ENCODE measurements at regions not wholly inside any gene's neighbourhood (a gene's known extent, or its start where the extent isn't known, plus 50 kb on each side); places are given as distances from the start of the nearest gene placed in this dataset.

DNA sequence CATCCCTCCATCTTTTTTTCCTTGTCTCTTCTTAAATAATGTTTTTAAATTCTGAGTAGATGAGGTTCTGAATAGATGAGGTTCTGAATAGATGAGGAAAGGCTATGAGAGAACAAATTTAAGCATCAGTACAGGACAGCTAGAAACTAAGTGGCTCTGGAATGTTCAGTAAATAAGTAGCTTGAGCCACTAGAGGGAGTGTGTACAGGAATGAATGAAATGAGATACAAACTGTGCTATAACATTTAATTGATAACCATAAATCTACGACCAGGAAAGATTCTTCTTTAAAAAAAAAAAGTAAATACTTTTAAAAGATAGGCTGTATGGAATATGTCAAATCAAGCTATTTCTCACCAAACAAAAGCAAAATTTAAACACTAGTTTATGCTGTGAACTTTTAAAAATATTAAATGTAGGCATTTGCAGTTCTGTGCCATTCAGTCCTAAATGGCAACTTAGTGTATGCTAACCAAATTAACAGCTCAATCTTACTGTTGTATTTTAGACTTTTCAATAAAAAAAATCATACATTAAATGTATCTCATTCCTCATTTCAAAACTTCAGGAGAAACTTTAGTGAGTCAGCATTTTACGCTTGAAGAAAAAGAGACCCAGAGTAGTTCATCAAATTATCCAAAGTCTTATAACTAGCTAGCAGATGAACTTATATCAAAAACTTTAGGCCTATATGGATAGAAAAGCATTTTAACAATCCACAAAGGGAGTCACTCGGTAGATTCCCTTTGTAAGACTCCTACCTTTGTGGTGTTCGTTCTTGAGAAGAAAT is 70.4 kb upstream of the SNX2 start:
- TF ChIP-seq POLR2AphosphoS5 (IDR thresholded peaks at IDR 0.05; ENCODE audit: low read depth) (no peak), SPI1 (IDR thresholded peaks at IDR 0.05; ENCODE audit: borderline replicate concordance, low read depth) (no peak), GABPA (IDR thresholded peaks at IDR 0.05; ENCODE audit: low read depth) (no peak)
- TF ChIP-seq, protein P1, sequence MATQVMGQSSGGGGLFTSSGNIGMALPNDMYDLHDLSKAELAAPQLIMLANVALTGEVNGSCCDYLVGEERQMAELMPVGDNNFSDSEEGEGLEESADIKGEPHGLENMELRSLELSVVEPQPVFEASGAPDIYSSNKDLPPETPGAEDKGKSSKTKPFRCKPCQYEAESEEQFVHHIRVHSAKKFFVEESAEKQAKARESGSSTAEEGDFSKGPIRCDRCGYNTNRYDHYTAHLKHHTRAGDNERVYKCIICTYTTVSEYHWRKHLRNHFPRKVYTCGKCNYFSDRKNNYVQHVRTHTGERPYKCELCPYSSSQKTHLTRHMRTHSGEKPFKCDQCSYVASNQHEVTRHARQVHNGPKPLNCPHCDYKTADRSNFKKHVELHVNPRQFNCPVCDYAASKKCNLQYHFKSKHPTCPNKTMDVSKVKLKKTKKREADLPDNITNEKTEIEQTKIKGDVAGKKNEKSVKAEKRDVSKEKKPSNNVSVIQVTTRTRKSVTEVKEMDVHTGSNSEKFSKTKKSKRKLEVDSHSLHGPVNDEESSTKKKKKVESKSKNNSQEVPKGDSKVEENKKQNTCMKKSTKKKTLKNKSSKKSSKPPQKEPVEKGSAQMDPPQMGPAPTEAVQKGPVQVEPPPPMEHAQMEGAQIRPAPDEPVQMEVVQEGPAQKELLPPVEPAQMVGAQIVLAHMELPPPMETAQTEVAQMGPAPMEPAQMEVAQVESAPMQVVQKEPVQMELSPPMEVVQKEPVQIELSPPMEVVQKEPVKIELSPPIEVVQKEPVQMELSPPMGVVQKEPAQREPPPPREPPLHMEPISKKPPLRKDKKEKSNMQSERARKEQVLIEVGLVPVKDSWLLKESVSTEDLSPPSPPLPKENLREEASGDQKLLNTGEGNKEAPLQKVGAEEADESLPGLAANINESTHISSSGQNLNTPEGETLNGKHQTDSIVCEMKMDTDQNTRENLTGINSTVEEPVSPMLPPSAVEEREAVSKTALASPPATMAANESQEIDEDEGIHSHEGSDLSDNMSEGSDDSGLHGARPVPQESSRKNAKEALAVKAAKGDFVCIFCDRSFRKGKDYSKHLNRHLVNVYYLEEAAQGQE (IDR thresholded peaks at IDR 0.05; ENCODE audit: insufficient replicate concordance, low read depth): no peak
- TF ChIP-seq, protein P2, sequence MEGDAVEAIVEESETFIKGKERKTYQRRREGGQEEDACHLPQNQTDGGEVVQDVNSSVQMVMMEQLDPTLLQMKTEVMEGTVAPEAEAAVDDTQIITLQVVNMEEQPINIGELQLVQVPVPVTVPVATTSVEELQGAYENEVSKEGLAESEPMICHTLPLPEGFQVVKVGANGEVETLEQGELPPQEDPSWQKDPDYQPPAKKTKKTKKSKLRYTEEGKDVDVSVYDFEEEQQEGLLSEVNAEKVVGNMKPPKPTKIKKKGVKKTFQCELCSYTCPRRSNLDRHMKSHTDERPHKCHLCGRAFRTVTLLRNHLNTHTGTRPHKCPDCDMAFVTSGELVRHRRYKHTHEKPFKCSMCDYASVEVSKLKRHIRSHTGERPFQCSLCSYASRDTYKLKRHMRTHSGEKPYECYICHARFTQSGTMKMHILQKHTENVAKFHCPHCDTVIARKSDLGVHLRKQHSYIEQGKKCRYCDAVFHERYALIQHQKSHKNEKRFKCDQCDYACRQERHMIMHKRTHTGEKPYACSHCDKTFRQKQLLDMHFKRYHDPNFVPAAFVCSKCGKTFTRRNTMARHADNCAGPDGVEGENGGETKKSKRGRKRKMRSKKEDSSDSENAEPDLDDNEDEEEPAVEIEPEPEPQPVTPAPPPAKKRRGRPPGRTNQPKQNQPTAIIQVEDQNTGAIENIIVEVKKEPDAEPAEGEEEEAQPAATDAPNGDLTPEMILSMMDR (IDR thresholded peaks at IDR 0.05; ENCODE audit: insufficient read depth, low read length): no peak
- Histone ChIP-seq H3K27me3 (ENCODE audit: insufficient read depth, poor library complexity, severe bottlenecking) (no peaks in the 10 kb centered on the region), H3K27ac (replicated peaks) (no peak overlapping the region), H3K4me3 (replicated peaks; ENCODE audit: insufficient read depth, low read length) (no peak overlapping the region)
- DNase-seq (ENCODE audit: low read depth in 1 of 2, low spot score in 1 of 2): no peak

DNA sequence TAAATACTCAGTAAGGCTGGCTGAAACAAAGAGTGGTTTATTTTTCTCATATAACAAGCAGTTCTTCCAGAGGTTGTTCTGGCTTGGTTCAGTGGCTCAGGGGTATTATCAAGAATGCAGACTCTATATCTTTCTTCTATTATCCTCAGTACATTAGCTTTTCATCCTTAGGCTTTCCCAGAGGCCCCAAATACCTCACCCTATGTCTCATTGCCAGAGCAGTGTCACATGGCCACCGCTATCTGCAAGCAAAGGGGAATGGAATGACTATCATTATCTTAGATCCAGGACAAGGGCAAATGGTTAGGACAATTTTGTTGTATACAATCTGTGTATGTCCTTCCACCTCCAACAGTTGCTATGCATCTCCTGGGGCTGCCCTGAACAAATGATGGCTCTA is 69.0 kb upstream of the SNX2 start:
- no peak for DNase-seq (ENCODE audit: low read depth in 1 of 2, low spot score in 1 of 2)
- Histone ChIP-seq H3K4me3 (replicated peaks; ENCODE audit: insufficient read depth, low read length) (no peak overlapping the region), H3K27ac (replicated peaks) (no peak overlapping the region), H3K27me3 (ENCODE audit: insufficient read depth, poor library complexity, severe bottlenecking) (no peaks in the 10 kb centered on the region)
- TF ChIP-seq POLR2AphosphoS5 (IDR thresholded peaks at IDR 0.05; ENCODE audit: low read depth) (no peak), GABPA (IDR thresholded peaks at IDR 0.05; ENCODE audit: low read depth) (no peak), SPI1 (IDR thresholded peaks at IDR 0.05; ENCODE audit: borderline replicate concordance, low read depth) (no peak)
- TF ChIP-seq, protein P2 (IDR thresholded peaks at IDR 0.05; ENCODE audit: insufficient read depth, low read length): no peak
- TF ChIP-seq, protein P1 (IDR thresholded peaks at IDR 0.05; ENCODE audit: insufficient replicate concordance, low read depth): no peak

DNA sequence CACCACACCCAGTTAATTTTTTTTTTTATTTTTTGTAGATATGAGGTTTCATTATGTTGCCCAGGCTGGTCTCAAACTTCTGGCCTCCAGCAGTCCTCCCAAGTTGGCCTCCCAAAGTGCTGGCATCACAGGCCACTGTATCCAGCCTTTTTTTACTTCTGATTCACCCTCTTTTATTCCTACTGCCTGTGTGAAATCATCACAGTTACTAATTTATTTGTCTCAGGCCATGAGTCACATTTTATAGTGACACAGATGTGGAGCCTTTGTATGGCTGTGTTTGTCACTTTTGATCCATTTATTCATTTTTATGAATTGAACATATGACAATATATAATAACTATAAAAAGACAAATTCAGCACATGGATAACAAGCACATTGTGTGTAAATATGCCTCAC is 67.1 kb upstream of the SNX2 start:
- no peak for TF ChIP-seq SPI1 (IDR thresholded peaks at IDR 0.05; ENCODE audit: borderline replicate concordance, low read depth)
- TF ChIP-seq POLR2AphosphoS5 (IDR thresholded peaks at IDR 0.05; ENCODE audit: low read depth): no peak
- no peak for TF ChIP-seq GABPA (IDR thresholded peaks at IDR 0.05; ENCODE audit: low read depth)
- TF ChIP-seq, protein P1 (IDR thresholded peaks at IDR 0.05; ENCODE audit: insufficient replicate concordance, low read depth): no peak
- Histone ChIP-seq H3K4me3 (replicated peaks; ENCODE audit: insufficient read depth, low read length) (no peak overlapping the region), H3K27me3 (ENCODE audit: insufficient read depth, poor library complexity, severe bottlenecking) (no peaks in the 10 kb centered on the region), H3K27ac (replicated peaks) (no peak overlapping the region)
- DNase-seq (ENCODE audit: low read depth in 1 of 2, low spot score in 1 of 2): no peak
